OCI-LY3 (cell line): ENCODE measurements at regions not wholly inside any gene's neighbourhood (a gene's known extent, or its start where the extent isn't known, plus 50 kb on each side); places are given as distances from the start of the nearest gene placed in this dataset.

Experiments
- EZH2phosphoT487 ChIP-seq: fragments of 200-600 bp; shearing (Covaris generic); IDR thresholded peaks from 2 replicates; pipeline ENCODE4 v1.6.1; 2018; ENCODE audit warnings: antibody characterized with exemption, mixed run types, low read depth
- TF ChIP-seq, protein P1 (sequence below): fragments of 200-600, 300-600 bp; sonication (generic); IDR thresholded peaks from 2 replicates; pipeline ENCODE4 v1.5.1; 2014; ENCODE audit warnings: antibody characterized with exemption, low read length, low read depth

DNA sequence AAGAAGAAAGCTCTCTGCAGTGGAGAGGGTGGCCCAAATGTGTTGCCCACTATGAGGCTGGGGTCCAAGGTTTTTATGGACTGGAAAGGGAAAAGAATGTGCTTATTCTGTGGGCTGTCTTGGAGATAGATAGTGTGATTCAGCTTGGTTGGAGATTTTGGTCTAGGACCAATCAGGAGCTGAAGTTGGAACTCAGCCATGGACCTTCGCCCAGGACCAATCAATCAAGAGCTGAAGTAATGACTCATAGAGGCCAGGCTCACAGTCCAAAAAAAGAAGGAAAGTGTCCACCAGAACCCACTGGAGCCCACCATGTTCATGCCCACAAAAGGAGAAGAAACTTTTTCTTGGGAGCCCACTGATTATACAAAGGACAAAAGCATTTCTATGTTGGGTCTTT lies 369.5 kb downstream of the UBE2NL start:
- TF ChIP-seq, protein P1, sequence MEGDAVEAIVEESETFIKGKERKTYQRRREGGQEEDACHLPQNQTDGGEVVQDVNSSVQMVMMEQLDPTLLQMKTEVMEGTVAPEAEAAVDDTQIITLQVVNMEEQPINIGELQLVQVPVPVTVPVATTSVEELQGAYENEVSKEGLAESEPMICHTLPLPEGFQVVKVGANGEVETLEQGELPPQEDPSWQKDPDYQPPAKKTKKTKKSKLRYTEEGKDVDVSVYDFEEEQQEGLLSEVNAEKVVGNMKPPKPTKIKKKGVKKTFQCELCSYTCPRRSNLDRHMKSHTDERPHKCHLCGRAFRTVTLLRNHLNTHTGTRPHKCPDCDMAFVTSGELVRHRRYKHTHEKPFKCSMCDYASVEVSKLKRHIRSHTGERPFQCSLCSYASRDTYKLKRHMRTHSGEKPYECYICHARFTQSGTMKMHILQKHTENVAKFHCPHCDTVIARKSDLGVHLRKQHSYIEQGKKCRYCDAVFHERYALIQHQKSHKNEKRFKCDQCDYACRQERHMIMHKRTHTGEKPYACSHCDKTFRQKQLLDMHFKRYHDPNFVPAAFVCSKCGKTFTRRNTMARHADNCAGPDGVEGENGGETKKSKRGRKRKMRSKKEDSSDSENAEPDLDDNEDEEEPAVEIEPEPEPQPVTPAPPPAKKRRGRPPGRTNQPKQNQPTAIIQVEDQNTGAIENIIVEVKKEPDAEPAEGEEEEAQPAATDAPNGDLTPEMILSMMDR, result no peak
- no peak for TF ChIP-seq EZH2phosphoT487
